ENCODE measurements at regions not wholly inside any gene's neighbourhood (a gene's known extent, or its start where the extent isn't known, plus 50 kb on each side); places are given as distances from the start of the nearest gene placed in this dataset.

DNA sequence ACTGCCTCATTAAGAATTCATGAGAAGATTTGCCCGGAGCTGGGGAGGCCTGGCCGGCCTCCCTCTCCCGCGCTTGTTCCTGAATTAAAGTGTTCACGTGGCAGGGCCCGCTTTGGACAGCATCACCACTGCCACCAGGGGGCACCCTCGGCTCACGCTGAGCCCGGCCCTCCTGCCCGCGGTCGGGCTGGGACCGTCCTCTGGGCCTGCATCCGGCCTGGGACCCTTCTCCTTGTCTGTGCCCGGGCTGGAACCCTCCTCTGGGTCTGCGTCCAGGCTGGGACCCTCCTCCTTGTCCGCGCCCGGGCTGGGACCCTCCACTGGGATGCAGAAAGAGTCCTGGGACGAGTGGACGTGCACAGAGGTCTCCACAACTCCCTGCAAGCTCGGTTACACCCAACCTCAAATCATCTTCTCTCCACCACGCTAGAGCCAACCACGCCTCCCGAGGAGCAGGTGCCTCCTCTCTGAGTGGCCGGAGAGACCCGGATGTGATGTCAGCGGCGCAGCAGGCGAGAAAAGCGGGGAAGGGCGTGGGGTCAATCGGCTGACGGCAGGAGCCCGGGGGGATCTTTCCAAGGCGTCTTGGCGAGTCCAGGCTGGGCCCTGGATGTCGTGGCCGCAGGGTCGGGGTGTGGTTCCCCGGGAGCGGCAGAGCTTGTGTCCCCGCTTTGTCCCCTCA lies 50.9 kb upstream of the DACT2 start (continued):
- no peak for TF ChIP-seq TEAD4 (IDR thresholded peaks at IDR 0.05; ENCODE audit: low read depth, low read length)
- no peak for TF ChIP-seq BRCA1 (IDR thresholded peaks at IDR 0.05; ENCODE audit: low read depth, low read length)
- TF ChIP-seq RAD21 (IDR thresholded peaks at IDR 0.05 in 1 of 2, conservative IDR thresholded peaks at IDR 0.05 in 1 of 2; ENCODE audit: low read depth in 2 of 2, low read length in 2 of 2) = peak; percentile 98 to 100
